ENCODE measurements at regions not wholly inside any gene's neighbourhood (a gene's known extent, or its start where the extent isn't known, plus 50 kb on each side); places are given as distances from the start of the nearest gene placed in this dataset.

- Histone ChIP-seq H3K4me1 (ENCODE audit: control insufficient read depth, low read length) (peaks cover 14% of the 10 kb centered on the region; the same call in 1 of the 2 replicates), H3K27me3 (ENCODE audit: control insufficient read depth, low read length) (peaks cover 53% of the 10 kb centered on the region), H3K4me2 (ENCODE audit: low read length) (no peak overlapping the region), H3K79me2 (ENCODE audit: control insufficient read depth, low read length) (no peaks in the 10 kb centered on the region), H4K20me1 (ENCODE audit: control insufficient read depth, insufficient read depth, low read depth, low read length) (no peaks in the 10 kb centered on the region), H3K27ac (ENCODE audit: low read depth, low read length) (no peak overlapping the region), H3K4me3 (ENCODE audit: low read length) (no peak overlapping the region), H3K9me3 (ENCODE audit: control insufficient read depth, insufficient read depth, low read length) (no peaks in the 10 kb centered on the region), H3K36me3 (ENCODE audit: control insufficient read depth, low read length) (no peaks in the 10 kb centered on the region), H3K9me2 (replicated peaks; ENCODE audit: control insufficient read depth, low read length) (no peaks in the 10 kb centered on the region), H3F3A (ENCODE audit: control insufficient read depth, insufficient read depth) (no peaks in the 10 kb centered on the region)
- no peak for TF ChIP-seq EZH2phosphoT487 (IDR thresholded peaks at IDR 0.05; ENCODE audit: borderline replicate concordance, low read length)
- no peak for TF ChIP-seq CTCF (IDR thresholded peaks at IDR 0.05; ENCODE audit: low read depth, low read length, poor library complexity, severe bottlenecking)
These were observed 62.4 kb upstream of the POLG start for GRCh38 chr15:89396723-89397652.

- Histone ChIP-seq H3K36me3 (ENCODE audit: control insufficient read depth, low read length) (no peaks in the 10 kb centered on the region), H3K79me2 (ENCODE audit: control insufficient read depth, low read length) (no peaks in the 10 kb centered on the region), H3K4me2 (ENCODE audit: low read length) (no peak overlapping the region), H3K4me3 (ENCODE audit: low read length) (no peak overlapping the region), H4K20me1 (ENCODE audit: control insufficient read depth, insufficient read depth, low read depth, low read length) (no peaks in the 10 kb centered on the region), H3K9me2 (replicated peaks; ENCODE audit: control insufficient read depth, low read length) (no peaks in the 10 kb centered on the region), H3F3A (ENCODE audit: control insufficient read depth, insufficient read depth) (no peaks in the 10 kb centered on the region), H3K9me3 (ENCODE audit: control insufficient read depth, insufficient read depth, low read length) (no peaks in the 10 kb centered on the region), H3K4me1 (ENCODE audit: control insufficient read depth, low read length) (peaks cover 9% of the 10 kb centered on the region; the same call in 1 of the 2 replicates), H3K27ac (ENCODE audit: low read depth, low read length) (no peak overlapping the region), H3K27me3 (ENCODE audit: control insufficient read depth, low read length) (peaks cover 46% of the 10 kb centered on the region)
- no peak for TF ChIP-seq CTCF (IDR thresholded peaks at IDR 0.05; ENCODE audit: low read depth, low read length, poor library complexity, severe bottlenecking)
- no peak for TF ChIP-seq EZH2phosphoT487 (IDR thresholded peaks at IDR 0.05; ENCODE audit: borderline replicate concordance, low read length)
These were observed 61.4 kb upstream of the POLG start for GRCh38 chr15:89395996-89396395.

GRCh38 chr15:89395461-89395871 lies 60.8 kb upstream of the POLG start:
- H3K4me3 ChIP-seq (ENCODE audit: low read length) = no peak overlapping the region
- TF ChIP-seq CTCF (IDR thresholded peaks at IDR 0.05; ENCODE audit: low read depth, low read length, poor library complexity, severe bottlenecking) (no peak), EZH2phosphoT487 (IDR thresholded peaks at IDR 0.05; ENCODE audit: borderline replicate concordance, low read length) (no peak)
- no peaks in the 10 kb centered on the region for H4K20me1 ChIP-seq (ENCODE audit: control insufficient read depth, insufficient read depth, low read depth, low read length)
- H3K4me1 ChIP-seq (ENCODE audit: control insufficient read depth, low read length) = peaks cover 9% of the 10 kb centered on the region; the same call in 1 of the 2 replicates
- no peaks in the 10 kb centered on the region for H3F3A ChIP-seq (ENCODE audit: control insufficient read depth, insufficient read depth)
- H3K9me3 ChIP-seq (ENCODE audit: control insufficient read depth, insufficient read depth, low read length) = no peaks in the 10 kb centered on the region
- no peak overlapping the region for H3K4me2 ChIP-seq (ENCODE audit: low read length)
- H3K9me2 ChIP-seq (replicated peaks; ENCODE audit: control insufficient read depth, low read length) = no peaks in the 10 kb centered on the region
- peaks cover 47% of the 10 kb centered on the region for H3K27me3 ChIP-seq (ENCODE audit: control insufficient read depth, low read length)
- no peaks in the 10 kb centered on the region for H3K79me2 ChIP-seq (ENCODE audit: control insufficient read depth, low read length)
- no peaks in the 10 kb centered on the region for H3K36me3 ChIP-seq (ENCODE audit: control insufficient read depth, low read length)
- no peak overlapping the region for H3K27ac ChIP-seq (ENCODE audit: low read depth, low read length)
